OCI-LY7 (cell line): ENCODE measurements at regions not wholly inside any gene's neighbourhood (a gene's known extent, or its start where the extent isn't known, plus 50 kb on each side); places are given as distances from the start of the nearest gene placed in this dataset.
"Not testable (repeated sequence)": the region's sequence is repeated elsewhere in the genome, so short reads cannot be mapped to it uniquely, and the experiment has no call there.

ENCODE experiments used
- CTCF ChIP-seq: fragments of 200-600 bp; sonication (generic); conservative IDR thresholded peaks from 2 replicates; pipeline ENCODE4 v1.5.1; 2014; ENCODE audit warnings: mild to moderate bottlenecking, antibody characterized with exemption, low read length, moderate library complexity, mixed read lengths
- EZH2phosphoT487 ChIP-seq: fragments of 200-600 bp; sonication (generic); IDR thresholded peaks from 2 replicates; pipeline ENCODE4 v1.6.1; 2018; ENCODE audit warnings: low read depth, borderline replicate concordance, mild to moderate bottlenecking, mixed run types, antibody characterized with exemption, low read length, moderate library complexity, mixed read lengths

GRCh38 chr14:106133126-106133525 lies 606.7 kb downstream of the TMEM121 start:
- not testable (repeated sequence) for TF ChIP-seq CTCF, EZH2phosphoT487
